OCI-LY7 (cell line): ENCODE measurements at regions not wholly inside any gene's neighbourhood (a gene's known extent, or its start where the extent isn't known, plus 50 kb on each side); places are given as distances from the start of the nearest gene placed in this dataset.

Experiments
- BruUV-seq: library from RNA; stranded (reverse); fragments of 400-500 nt; replicated peaks from 2 replicates; lab custom pipeline; 2021; lab: Mats Ljungman, UMichigan
- CTCF ChIA-PET: fragments of 300-600 bp; sonication (Branson Sonifier 250); formaldehyde crosslinking; loops from one replicate; lab custom pipeline; 2022; ENCODE audit warnings: antibody characterized with exemption; ENCODE audit not compliant: unreplicated experiment; lab: Charles Lee
- POLR2A ChIA-PET: fragments of 300-600 bp; sonication (Branson Sonifier 250); formaldehyde crosslinking; loops from one replicate; lab custom pipeline; 2022; ENCODE audit warnings: antibody characterized with exemption; lab: Charles Lee
- DNase-seq: peaks from one replicate; pipeline ENCODE4 v3.0.0-alpha.2; 2015; ENCODE audit warnings: low spot score
- H2AFZ ChIP-seq: fragments of 200-600 bp; sonication (generic), shearing (Covaris generic); 2 replicates; pipeline ENCODE4 v1.6.1; 2014; ENCODE audit warnings: mild to moderate bottlenecking, antibody characterized with exemption, low read length, moderate library complexity
- H3K27ac ChIP-seq: fragments of 200-600 bp; sonication (generic); 2 replicates; pipeline ENCODE4 v1.5.1; 2014; ENCODE audit warnings: mixed run types, low read depth, mild to moderate bottlenecking, moderate library complexity, low read length, inconsistent platforms; ENCODE audit not compliant: poor library complexity, severe bottlenecking
- H3K36me3 ChIP-seq: fragments of 200-600 bp; sonication (generic); 2 replicates; pipeline ENCODE4 v1.6.1; 2014; ENCODE audit warnings: mild to moderate bottlenecking, antibody characterized with exemption, low read length, moderate library complexity, mixed read lengths; ENCODE audit not compliant: insufficient read depth
- H3K4me1 ChIP-seq: fragments of 200-600 bp; sonication (generic); 2 replicates; pipeline ENCODE4 v1.5.1; 2014; ENCODE audit warnings: mild to moderate bottlenecking, low read length; ENCODE audit not compliant: insufficient read depth, poor library complexity, severe bottlenecking
- H3K4me2 ChIP-seq: fragments of 200-600 bp; sonication (generic); 2 replicates; pipeline ENCODE4 v1.6.1; 2014; ENCODE audit warnings: mild to moderate bottlenecking, low read length
- H3K4me3 ChIP-seq: fragments of 200-600 bp; sonication (generic); 2 replicates; pipeline ENCODE4 v1.5.1; 2014; ENCODE audit warnings: mild to moderate bottlenecking, low read depth, low read length; ENCODE audit not compliant: poor library complexity, severe bottlenecking
- H3K79me2 ChIP-seq: fragments of 200-600 bp; sonication (generic); 2 replicates; pipeline ENCODE4 v1.6.1; 2016; ENCODE audit warnings: low read depth, mild to moderate bottlenecking, low read length, moderate library complexity, mixed read lengths; ENCODE audit not compliant: insufficient read depth
- H3K9me2 ChIP-seq: fragments of 200-600 bp; sonication (generic); 2 replicates; pipeline ENCODE4 v1.6.1; 2016; ENCODE audit warnings: mild to moderate bottlenecking, low read length, mixed read lengths; ENCODE audit not compliant: insufficient read depth
- H3K9me3 ChIP-seq: fragments of 200-600 bp; sonication (generic); 2 replicates; pipeline ENCODE4 v1.6.1; 2014; ENCODE audit warnings: mild to moderate bottlenecking, mixed run types, low read length, mixed read lengths
- H4K20me1 ChIP-seq: fragments of 200-600 bp; sonication (generic); 2 replicates; pipeline ENCODE4 v1.6.1; 2014; ENCODE audit warnings: mild to moderate bottlenecking, antibody characterized with exemption, low read length, moderate library complexity, mixed read lengths; ENCODE audit not compliant: insufficient read depth
- EZH2phosphoT487 ChIP-seq: fragments of 200-600 bp; sonication (generic); IDR thresholded peaks from 2 replicates; pipeline ENCODE4 v1.6.1; 2018; ENCODE audit warnings: low read depth, borderline replicate concordance, mild to moderate bottlenecking, mixed run types, antibody characterized with exemption, low read length, moderate library complexity, mixed read lengths
- intact Hi-C: fragments of 100-400 bp; cut with micrococcal nuclease; formaldehyde crosslinking; loops from one replicate; pipeline ENCODE4 v1.10.0; 2022; ENCODE audit not compliant: unreplicated experiment
- TF ChIP-seq, protein P1 (sequence below): fragments of 200-600 bp; sonication (generic); conservative IDR thresholded peaks from 2 replicates; pipeline ENCODE4 v1.5.1; 2014; ENCODE audit warnings: mild to moderate bottlenecking, antibody characterized with exemption, low read length, moderate library complexity, mixed read lengths

DNA sequence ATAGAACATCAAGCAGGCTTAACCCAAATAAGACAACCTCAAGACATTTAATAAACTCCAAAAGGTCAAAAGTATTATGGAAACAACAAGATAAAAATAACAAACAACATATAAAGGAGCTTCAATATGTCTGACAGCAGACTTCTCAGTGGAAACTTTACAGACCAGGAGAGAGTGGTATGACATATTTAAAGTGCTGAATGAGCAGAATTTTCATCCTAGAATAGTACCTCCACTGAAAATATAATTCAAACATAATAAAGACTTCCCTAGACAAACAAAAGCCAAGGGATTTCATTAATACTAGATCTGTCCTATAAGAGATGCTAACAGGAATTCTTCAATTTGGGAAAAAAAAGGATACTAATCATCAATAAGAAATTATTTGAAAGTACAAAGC, 1005.0 kb downstream of the TMTC2 start:
- CTCF ChIA-PET = no interaction called here
- no peak for TF ChIP-seq EZH2phosphoT487
- TF ChIP-seq, protein P1, sequence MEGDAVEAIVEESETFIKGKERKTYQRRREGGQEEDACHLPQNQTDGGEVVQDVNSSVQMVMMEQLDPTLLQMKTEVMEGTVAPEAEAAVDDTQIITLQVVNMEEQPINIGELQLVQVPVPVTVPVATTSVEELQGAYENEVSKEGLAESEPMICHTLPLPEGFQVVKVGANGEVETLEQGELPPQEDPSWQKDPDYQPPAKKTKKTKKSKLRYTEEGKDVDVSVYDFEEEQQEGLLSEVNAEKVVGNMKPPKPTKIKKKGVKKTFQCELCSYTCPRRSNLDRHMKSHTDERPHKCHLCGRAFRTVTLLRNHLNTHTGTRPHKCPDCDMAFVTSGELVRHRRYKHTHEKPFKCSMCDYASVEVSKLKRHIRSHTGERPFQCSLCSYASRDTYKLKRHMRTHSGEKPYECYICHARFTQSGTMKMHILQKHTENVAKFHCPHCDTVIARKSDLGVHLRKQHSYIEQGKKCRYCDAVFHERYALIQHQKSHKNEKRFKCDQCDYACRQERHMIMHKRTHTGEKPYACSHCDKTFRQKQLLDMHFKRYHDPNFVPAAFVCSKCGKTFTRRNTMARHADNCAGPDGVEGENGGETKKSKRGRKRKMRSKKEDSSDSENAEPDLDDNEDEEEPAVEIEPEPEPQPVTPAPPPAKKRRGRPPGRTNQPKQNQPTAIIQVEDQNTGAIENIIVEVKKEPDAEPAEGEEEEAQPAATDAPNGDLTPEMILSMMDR = no peak

GRCh38 chr12:83690465-83690864, 1003.8 kb downstream of the TMTC2 start:
- no peak overlapping the region for H2AFZ ChIP-seq
- CTCF ChIA-PET = no interaction called here
- BruUV-seq = no TSS peak

More for the DNA sequence above, 1005.0 kb downstream of the TMTC2 start:
- H3K4me3 ChIP-seq = no peak overlapping the region
- no peaks in the 10 kb centered on the region for H3K36me3 ChIP-seq
- POLR2A ChIA-PET = no interaction called here
- H3K4me2 ChIP-seq = no peak overlapping the region
- H4K20me1 ChIP-seq = no peaks in the 10 kb centered on the region
- no peak for DNase-seq
- intact Hi-C loops = no loop called here
- no peaks in the 10 kb centered on the region for H3K9me2 ChIP-seq
- no peaks in the 10 kb centered on the region for H3K79me2 ChIP-seq
- H3K4me1 ChIP-seq = no peaks in the 10 kb centered on the region
- no peak overlapping the region for H3K27ac ChIP-seq
- H2AFZ ChIP-seq = no peak overlapping the region
- BruUV-seq = no TSS peak
- no peaks in the 10 kb centered on the region for H3K9me3 ChIP-seq

GRCh38 chr12:83689333-83689732, 1002.6 kb downstream of the TMTC2 start:
- Histone ChIP-seq H2AFZ (no peak overlapping the region), H3K9me3 (no peaks in the 10 kb centered on the region), H3K9me2 (no peaks in the 10 kb centered on the region), H3K79me2 (no peaks in the 10 kb centered on the region), H3K4me1 (no peaks in the 10 kb centered on the region), H3K4me2 (no peak overlapping the region), H3K36me3 (no peaks in the 10 kb centered on the region), H3K27ac (no peak overlapping the region), H4K20me1 (no peaks in the 10 kb centered on the region), H3K4me3 (no peak overlapping the region)
- CTCF ChIA-PET = no interaction called here
- POLR2A ChIA-PET = no interaction called here
- DNase-seq = no peak
- no TSS peak for BruUV-seq
- intact Hi-C loops = no loop called here
- no peak for TF ChIP-seq EZH2phosphoT487
- TF ChIP-seq, protein P1 = no peak

More at GRCh38 chr12:83690465-83690864, 1003.8 kb downstream of the TMTC2 start:
- H3K36me3 ChIP-seq = no peaks in the 10 kb centered on the region
- no peak overlapping the region for H3K4me2 ChIP-seq
- POLR2A ChIA-PET = no interaction called here
- H3K27ac ChIP-seq = no peak overlapping the region
- TF ChIP-seq, protein P1 = no peak
- TF ChIP-seq EZH2phosphoT487 = no peak
- no peaks in the 10 kb centered on the region for H3K9me3 ChIP-seq
- no peak overlapping the region for H3K4me3 ChIP-seq
- no peak for DNase-seq
- no peaks in the 10 kb centered on the region for H3K9me2 ChIP-seq
- no peaks in the 10 kb centered on the region for H4K20me1 ChIP-seq
- H3K4me1 ChIP-seq = no peaks in the 10 kb centered on the region
- intact Hi-C loops = no loop called here
- H3K79me2 ChIP-seq = no peaks in the 10 kb centered on the region
